GM21786 (cell line): ENCODE measurements at regions not wholly inside any gene's neighbourhood (a gene's known extent, or its start where the extent isn't known, plus 50 kb on each side); places are given as distances from the start of the nearest gene placed in this dataset.
"Not testable (repeated sequence)": the region's sequence is repeated elsewhere in the genome, so short reads cannot be mapped to it uniquely, and the experiment has no call there.

ENCODE experiments used
- ATAC-seq: cut with Tn5 transposase; IDR thresholded peaks from one replicate; pipeline ENCODE4 v1.9.1; 2021; ENCODE audit not compliant: unreplicated experiment

- no peak for ATAC-seq
These were observed 235.8 kb downstream of the EPHA7 start for GRCh38 chr6:93183531-93183972.

GRCh38 chr6:93182938-93183479 is 236.3 kb downstream of the EPHA7 start:
- no peak for ATAC-seq

- no peak for ATAC-seq
These were observed 241.4 kb downstream of the EPHA7 start for GRCh38 chr6:93177918-93178317.

- no peak for ATAC-seq
These were observed 241.9 kb downstream of the EPHA7 start for GRCh38 chr6:93177438-93177837.

- peak; percentile 99 for ATAC-seq
These were observed 243.3 kb downstream of the EPHA7 start for GRCh38 chr6:93176070-93176469.

- not testable (repeated sequence) for ATAC-seq
These were observed 245.8 kb downstream of the EPHA7 start for GRCh38 chr6:93173573-93173972.

- ATAC-seq: no peak
These were observed 253.4 kb downstream of the EPHA7 start for GRCh38 chr6:93165850-93166430.

- no peak for ATAC-seq
These were observed 254.6 kb downstream of the EPHA7 start for GRCh38 chr6:93164781-93165180.

GRCh38 chr6:93163146-93163545 is 256.2 kb downstream of the EPHA7 start:
- ATAC-seq: no peak

GRCh38 chr6:93139408-93140081 is 279.8 kb downstream of the EPHA7 start:
- ATAC-seq: peak; percentile 96

- ATAC-seq: no peak
These were observed 283.2 kb downstream of the EPHA7 start for GRCh38 chr6:93136111-93136510.

- no peak for ATAC-seq
These were observed 295.2 kb downstream of the EPHA7 start for GRCh38 chr6:93124006-93124632.

- peak; percentile 60 for ATAC-seq
These were observed 295.8 kb downstream of the EPHA7 start for GRCh38 chr6:93123585-93123984.

GRCh38 chr6:93120154-93120742 is 299.1 kb downstream of the EPHA7 start:
- ATAC-seq: no peak

GRCh38 chr6:93105907-93106306 is 313.5 kb downstream of the EPHA7 start:
- ATAC-seq: no peak

- no peak for ATAC-seq
These were observed 314.3 kb downstream of the EPHA7 start for GRCh38 chr6:93105017-93105416.

GRCh38 chr6:93104195-93104817 is 315.1 kb downstream of the EPHA7 start:
- no peak for ATAC-seq

GRCh38 chr6:93088621-93089501 is 330.5 kb downstream of the EPHA7 start:
- ATAC-seq: no peak

- no peak for ATAC-seq
These were observed 331.8 kb downstream of the EPHA7 start for GRCh38 chr6:93087606-93088005.

GRCh38 chr6:93086351-93086750 is 333.0 kb downstream of the EPHA7 start:
- no peak for ATAC-seq
